ENCODE measurements at regions not wholly inside any gene's neighbourhood (a gene's known extent, or its start where the extent isn't known, plus 50 kb on each side); places are given as distances from the start of the nearest gene placed in this dataset.

GRCh38 chr2:48250474-48250844 lies 64.0 kb upstream of the FOXN2 start:
- no peaks in the 10 kb centered on the region for H3K27me3 Mint-ChIP-seq
- no peak overlapping the region for H3K4me3 Mint-ChIP-seq
- no peak for ATAC-seq (ENCODE audit: low read depth)
- no peak overlapping the region for H3K27ac Mint-ChIP-seq
- H3K4me1 Mint-ChIP-seq = no peaks in the 10 kb centered on the region
- H3K9me3 Mint-ChIP-seq = no peaks in the 10 kb centered on the region
- DNase-seq (ENCODE audit: low spot score in 2 of 2) = no peak
- H3K36me3 Mint-ChIP-seq = peaks cover 4% of the 10 kb centered on the region

DNA sequence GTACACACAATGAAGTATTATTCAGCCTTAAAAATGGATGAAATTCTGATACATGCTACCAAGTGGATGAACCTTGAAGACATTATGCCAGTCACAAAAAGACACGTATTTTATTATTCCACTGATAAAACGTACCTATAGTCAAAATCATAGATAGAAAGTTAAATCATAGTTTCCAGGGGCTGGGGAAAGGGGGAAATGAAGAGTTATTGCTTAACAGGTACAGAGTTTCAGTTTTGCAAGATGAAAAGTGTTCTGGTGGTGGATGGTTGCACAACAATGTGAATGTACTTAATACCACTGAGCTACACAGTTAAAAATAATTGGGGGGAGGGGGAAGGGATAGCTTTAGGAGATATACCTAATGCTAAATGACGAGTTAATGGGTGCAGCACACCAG lies 63.5 kb upstream of the FOXN2 start:
- H3K4me3 Mint-ChIP-seq = no peak overlapping the region
- DNase-seq (ENCODE audit: low spot score in 2 of 2) (no peak), ATAC-seq (ENCODE audit: low read depth) (no peak)
- H3K27ac Mint-ChIP-seq = no peak overlapping the region
- no peaks in the 10 kb centered on the region for H3K4me1 Mint-ChIP-seq
- no peaks in the 10 kb centered on the region for H3K27me3 Mint-ChIP-seq
- no peaks in the 10 kb centered on the region for H3K36me3 Mint-ChIP-seq
- H3K9me3 Mint-ChIP-seq = no peaks in the 10 kb centered on the region

DNA sequence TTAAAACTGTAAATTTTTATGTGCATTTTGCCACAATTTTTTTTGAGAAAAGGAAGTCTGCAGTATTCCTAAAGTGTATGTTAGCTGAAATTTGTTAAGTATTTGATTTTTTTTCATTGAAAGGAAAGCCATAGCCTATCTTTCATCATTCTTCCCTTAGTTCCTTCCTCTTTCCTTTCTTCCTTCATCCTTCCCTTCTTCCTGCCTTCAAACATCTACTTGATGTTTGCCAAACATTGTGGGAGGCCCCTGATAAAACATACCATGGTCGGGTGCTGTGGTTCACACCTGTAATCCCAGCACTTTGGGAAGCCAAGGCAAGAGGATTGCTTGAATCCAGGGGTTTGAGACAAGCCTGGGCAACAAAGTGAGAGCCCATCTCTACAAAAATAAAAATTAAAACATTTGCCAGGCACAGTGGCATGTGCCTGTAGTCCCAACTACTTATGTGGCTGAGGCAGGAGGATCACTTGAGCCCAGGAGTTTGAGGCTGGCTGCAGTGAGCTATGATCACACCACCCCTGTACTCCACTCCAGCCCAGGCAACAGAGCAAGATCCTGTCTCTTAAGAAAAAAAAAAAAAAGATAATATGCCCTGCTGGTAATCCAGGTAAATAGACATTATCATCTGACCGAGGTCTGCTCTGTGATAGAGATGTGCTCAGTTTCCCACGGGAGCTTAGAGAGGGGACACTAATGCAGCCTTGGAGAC lies 62.9 kb upstream of the FOXN2 start:
- Mint-ChIP-seq H3K27me3 (no peaks in the 10 kb centered on the region), H3K27ac (no peak overlapping the region), H3K9me3 (no peaks in the 10 kb centered on the region), H3K4me1 (no peaks in the 10 kb centered on the region), H3K4me3 (no peak overlapping the region), H3K36me3 (no peaks in the 10 kb centered on the region)
- no peak for DNase-seq (ENCODE audit: low spot score in 2 of 2)
- no peak for ATAC-seq (ENCODE audit: low read depth)

DNA sequence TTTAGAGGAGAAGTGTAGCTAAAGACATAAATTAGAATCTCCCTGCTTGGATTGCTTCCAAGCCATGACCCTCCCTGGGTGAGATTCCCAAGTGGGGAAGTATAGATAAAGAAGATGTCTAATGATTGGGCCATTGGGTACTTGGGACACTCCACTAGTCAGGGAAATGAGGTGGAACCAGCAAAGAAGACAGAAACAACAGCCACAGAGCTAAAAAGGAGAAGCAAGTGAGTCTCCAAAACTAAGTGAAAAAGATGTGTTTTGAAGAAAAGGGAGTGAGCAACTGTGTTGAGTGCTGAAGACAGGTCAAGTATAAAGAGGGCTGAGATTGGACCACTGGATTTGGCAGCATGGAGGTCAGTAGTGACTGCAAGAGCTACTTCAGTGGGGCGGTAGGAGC lies 61.2 kb upstream of the FOXN2 start:
- Mint-ChIP-seq H3K4me3 (no peak overlapping the region), H3K9me3 (no peaks in the 10 kb centered on the region), H3K27me3 (no peaks in the 10 kb centered on the region), H3K36me3 (no peaks in the 10 kb centered on the region), H3K4me1 (no peaks in the 10 kb centered on the region), H3K27ac (no peak overlapping the region)
- peak; percentile 80 for ATAC-seq (ENCODE audit: low read depth)
- DNase-seq (ENCODE audit: low spot score in 2 of 2) = peak in 1 of 2 donors; percentile 2

- Mint-ChIP-seq H3K4me3 (no peak overlapping the region), H3K4me1 (no peaks in the 10 kb centered on the region), H3K9me3 (no peaks in the 10 kb centered on the region), H3K36me3 (no peaks in the 10 kb centered on the region), H3K27me3 (no peaks in the 10 kb centered on the region), H3K27ac (no peak overlapping the region)
- DNase-seq (ENCODE audit: low spot score in 2 of 2) = no peak
- no peak for ATAC-seq (ENCODE audit: low read depth)
These were observed 59.6 kb upstream of the FOXN2 start for GRCh38 chr2:48254839-48255238.

GRCh38 chr2:48257456-48257855 lies 57.0 kb upstream of the FOXN2 start:
- Mint-ChIP-seq H3K27ac (no peak overlapping the region), H3K27me3 (no peaks in the 10 kb centered on the region), H3K4me3 (no peak overlapping the region), H3K36me3 (no peaks in the 10 kb centered on the region), H3K4me1 (no peaks in the 10 kb centered on the region), H3K9me3 (no peaks in the 10 kb centered on the region)
- DNase-seq (ENCODE audit: low spot score in 2 of 2) (no peak), ATAC-seq (ENCODE audit: low read depth) (no peak)

GRCh38 chr2:48258481-48259149 lies 55.9 kb upstream of the FOXN2 start:
- no peak overlapping the region for H3K4me3 Mint-ChIP-seq
- H3K27ac Mint-ChIP-seq = no peak overlapping the region
- H3K9me3 Mint-ChIP-seq = no peaks in the 10 kb centered on the region
- DNase-seq (ENCODE audit: low spot score in 2 of 2) (no peak), ATAC-seq (ENCODE audit: low read depth) (no peak)
- no peaks in the 10 kb centered on the region for H3K4me1 Mint-ChIP-seq
- no peaks in the 10 kb centered on the region for H3K27me3 Mint-ChIP-seq
- no peaks in the 10 kb centered on the region for H3K36me3 Mint-ChIP-seq

GRCh38 chr2:48259811-48260210 lies 54.7 kb upstream of the FOXN2 start:
- no peaks in the 10 kb centered on the region for H3K4me1 Mint-ChIP-seq
- DNase-seq (ENCODE audit: low spot score in 2 of 2) (no peak), ATAC-seq (ENCODE audit: low read depth) (no peak)
- no peaks in the 10 kb centered on the region for H3K9me3 Mint-ChIP-seq
- no peak overlapping the region for H3K27ac Mint-ChIP-seq
- H3K4me3 Mint-ChIP-seq = no peak overlapping the region
- H3K27me3 Mint-ChIP-seq = no peaks in the 10 kb centered on the region
- no peaks in the 10 kb centered on the region for H3K36me3 Mint-ChIP-seq

GRCh38 chr2:48264627-48265026 lies 49.9 kb upstream of the FOXN2 start:
- no peaks in the 10 kb centered on the region for H3K9me3 Mint-ChIP-seq
- H3K4me3 Mint-ChIP-seq = no peak overlapping the region
- H3K27me3 Mint-ChIP-seq = no peaks in the 10 kb centered on the region
- DNase-seq (ENCODE audit: low spot score in 2 of 2) = no peak
- H3K36me3 Mint-ChIP-seq = peaks cover 2% of the 10 kb centered on the region
- H3K27ac Mint-ChIP-seq = no peak overlapping the region
- H3K4me1 Mint-ChIP-seq = no peaks in the 10 kb centered on the region
- no peak for ATAC-seq (ENCODE audit: low read depth)

Data from memory B cell (primary cell).